ENCODE measurements at regions not wholly inside any gene's neighbourhood (a gene's known extent, or its start where the extent isn't known, plus 50 kb on each side); places are given as distances from the start of the nearest gene placed in this dataset.

DNA sequence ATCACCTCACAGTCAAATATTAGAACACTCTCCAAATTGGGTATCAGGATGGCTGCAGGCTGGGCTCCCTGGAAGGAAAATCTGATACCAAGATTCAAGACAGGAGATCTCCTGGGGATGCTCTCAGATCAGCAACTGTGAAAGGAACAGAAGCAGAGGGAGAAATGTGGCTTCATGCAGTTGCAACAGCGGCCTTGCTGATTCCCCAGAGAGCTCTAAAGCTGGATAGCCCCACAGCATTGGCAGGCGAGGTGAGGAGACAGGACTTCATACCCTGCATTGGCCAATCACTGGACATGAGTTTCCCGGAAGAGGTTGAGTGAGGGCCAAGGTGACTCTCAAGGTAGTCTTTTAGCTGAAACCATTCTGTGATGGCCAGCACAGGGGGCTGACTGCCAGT lies 190.6 kb downstream of the PTPN20 start:
- peaks cover 65% of the 10 kb centered on the region for H3K27me3 Mint-ChIP-seq
- H3K27ac Mint-ChIP-seq = no peak overlapping the region
- no peak overlapping the region for H3K4me3 Mint-ChIP-seq (ENCODE audit: low read depth)
- H3K36me3 Mint-ChIP-seq (ENCODE audit: insufficient read depth) = no peaks in the 10 kb centered on the region
- peaks cover 11% of the 10 kb centered on the region for H3K4me1 Mint-ChIP-seq (ENCODE audit: low read depth)
- peaks cover 8% of the 10 kb centered on the region for H3K9me3 Mint-ChIP-seq (ENCODE audit: low read depth)
- no peak for TF ChIP-seq CTCF (IDR thresholded peaks at IDR 0.05; ENCODE audit: unreplicated experiment)
- DNase-seq (ENCODE audit: low spot score, unreplicated experiment) = no peak

DNA sequence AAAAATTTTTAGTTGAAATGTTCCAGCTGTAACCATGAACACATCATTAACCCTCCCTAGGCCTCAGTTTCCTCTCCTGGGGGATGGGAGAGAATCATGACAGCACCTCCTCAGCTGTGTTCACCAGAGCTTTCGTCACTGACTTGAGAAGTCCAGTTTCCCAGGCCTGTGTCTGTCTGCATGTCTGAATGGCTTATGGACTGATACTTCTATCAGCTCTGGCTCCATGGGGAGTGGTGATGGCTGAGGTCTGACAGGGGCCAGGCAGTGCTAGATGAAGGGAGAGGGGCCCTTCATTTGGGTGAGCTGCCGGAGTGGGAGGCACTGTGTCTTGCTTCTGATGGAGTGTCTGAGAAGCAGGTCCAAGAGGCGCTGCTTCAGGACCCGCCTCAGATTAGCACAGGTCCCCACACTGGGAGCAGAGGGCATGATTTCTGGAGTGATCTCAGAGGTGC lies 192.9 kb downstream of the PTPN20 start:
- DNase-seq (ENCODE audit: low spot score, unreplicated experiment) = no peak
- H3K4me1 Mint-ChIP-seq (ENCODE audit: low read depth) = no peaks in the 10 kb centered on the region
- peaks cover 8% of the 10 kb centered on the region for H3K9me3 Mint-ChIP-seq (ENCODE audit: low read depth)
- peaks cover 72% of the 10 kb centered on the region for H3K27me3 Mint-ChIP-seq
- H3K4me3 Mint-ChIP-seq (ENCODE audit: low read depth) = no peak overlapping the region
- no peak for TF ChIP-seq CTCF (IDR thresholded peaks at IDR 0.05; ENCODE audit: unreplicated experiment)
- no peaks in the 10 kb centered on the region for H3K36me3 Mint-ChIP-seq (ENCODE audit: insufficient read depth)
- H3K27ac Mint-ChIP-seq = no peak overlapping the region

GRCh38 chr10:47104786-47105385 lies 193.7 kb downstream of the PTPN20 start:
- H3K36me3 Mint-ChIP-seq (ENCODE audit: insufficient read depth) = no peaks in the 10 kb centered on the region
- H3K27me3 Mint-ChIP-seq = peaks cover 72% of the 10 kb centered on the region
- H3K9me3 Mint-ChIP-seq (ENCODE audit: low read depth) = peaks cover 5% of the 10 kb centered on the region
- H3K4me3 Mint-ChIP-seq (ENCODE audit: low read depth) = no peak overlapping the region
- H3K27ac Mint-ChIP-seq = no peak overlapping the region
- no peak for DNase-seq (ENCODE audit: low spot score, unreplicated experiment)
- TF ChIP-seq CTCF (IDR thresholded peaks at IDR 0.05; ENCODE audit: unreplicated experiment) = no peak
- no peaks in the 10 kb centered on the region for H3K4me1 Mint-ChIP-seq (ENCODE audit: low read depth)

GRCh38 chr10:47107007-47107747 lies 192.8 kb upstream of the GDF10 start:
- Mint-ChIP-seq H3K9me3 (ENCODE audit: low read depth) (peaks cover 5% of the 10 kb centered on the region), H3K27me3 (peaks cover 68% of the 10 kb centered on the region), H3K27ac (no peak overlapping the region), H3K4me3 (ENCODE audit: low read depth) (no peak overlapping the region), H3K36me3 (ENCODE audit: insufficient read depth) (no peaks in the 10 kb centered on the region), H3K4me1 (ENCODE audit: low read depth) (no peaks in the 10 kb centered on the region)
- TF ChIP-seq CTCF (IDR thresholded peaks at IDR 0.05; ENCODE audit: unreplicated experiment) = no peak
- DNase-seq (ENCODE audit: low spot score, unreplicated experiment) = no peak

GRCh38 chr10:47109906-47110305 lies 190.1 kb upstream of the GDF10 start:
- TF ChIP-seq CTCF (IDR thresholded peaks at IDR 0.05; ENCODE audit: unreplicated experiment) = no peak
- H3K27ac Mint-ChIP-seq = no peak overlapping the region
- DNase-seq (ENCODE audit: low spot score, unreplicated experiment) = no peak
- H3K36me3 Mint-ChIP-seq (ENCODE audit: insufficient read depth) = no peaks in the 10 kb centered on the region
- H3K27me3 Mint-ChIP-seq = peaks cover 68% of the 10 kb centered on the region
- H3K4me3 Mint-ChIP-seq (ENCODE audit: low read depth) = no peak overlapping the region
- no peaks in the 10 kb centered on the region for H3K9me3 Mint-ChIP-seq (ENCODE audit: low read depth)
- no peaks in the 10 kb centered on the region for H3K4me1 Mint-ChIP-seq (ENCODE audit: low read depth)

Data from progenitor cell of endocrine pancreas (in vitro differentiated cells).